ENCODE measurements at regions not wholly inside any gene's neighbourhood (a gene's known extent, or its start where the extent isn't known, plus 50 kb on each side); places are given as distances from the start of the nearest gene placed in this dataset.

- H3K4me3 ChIP-seq (replicated peaks; ENCODE audit: low read depth, low read length) = no peak overlapping the region
- TF ChIP-seq CTCF (IDR thresholded peaks at IDR 0.05; ENCODE audit: low read length, missing control alignments) = no peak
- no peak for DNase-seq (ENCODE audit: low read depth)
Observed at GRCh38 chr1:207243442-207244408, 77.8 kb upstream of the CD55 start.

GRCh38 chr1:207244409-207244801 lies 77.1 kb upstream of the CD55 start:
- H3K4me3 ChIP-seq (replicated peaks; ENCODE audit: low read depth, low read length) = no peak overlapping the region
- DNase-seq (ENCODE audit: low read depth) = no peak
- TF ChIP-seq CTCF (IDR thresholded peaks at IDR 0.05; ENCODE audit: low read length, missing control alignments) = no peak

GRCh38 chr1:207245124-207245523 lies 76.4 kb upstream of the CD55 start:
- DNase-seq (ENCODE audit: low read depth) = no peak
- H3K4me3 ChIP-seq (replicated peaks; ENCODE audit: low read depth, low read length) = no peak overlapping the region
- no peak for TF ChIP-seq CTCF (IDR thresholded peaks at IDR 0.05; ENCODE audit: low read length, missing control alignments)

GRCh38 chr1:207248544-207249198 lies 72.8 kb upstream of the CD55 start:
- no peak for DNase-seq (ENCODE audit: low read depth)
- no peak for TF ChIP-seq CTCF (IDR thresholded peaks at IDR 0.05; ENCODE audit: low read length, missing control alignments)
- H3K4me3 ChIP-seq (replicated peaks; ENCODE audit: low read depth, low read length) = no peak overlapping the region

- no peak for DNase-seq (ENCODE audit: low read depth)
- TF ChIP-seq CTCF (IDR thresholded peaks at IDR 0.05; ENCODE audit: low read length, missing control alignments) = no peak
- H3K4me3 ChIP-seq (replicated peaks; ENCODE audit: low read depth, low read length) = no peak overlapping the region
Observed at GRCh38 chr1:207250431-207250830, 71.0 kb upstream of the CD55 start.

- no peak for TF ChIP-seq CTCF (IDR thresholded peaks at IDR 0.05; ENCODE audit: low read length, missing control alignments)
- no peak overlapping the region for H3K4me3 ChIP-seq (replicated peaks; ENCODE audit: low read depth, low read length)
- DNase-seq (ENCODE audit: low read depth) = peak; percentile 31
Observed at GRCh38 chr1:207251066-207251465, 70.4 kb upstream of the CD55 start.
